Activated T-cell treated with anti-CD3 and anti-CD28 coated beads, Interleukin-2, amount 50 U/mL, for 4 hours (primary cell): ENCODE measurements at regions not wholly inside any gene's neighbourhood (a gene's known extent, or its start where the extent isn't known, plus 50 kb on each side); places are given as distances from the start of the nearest gene placed in this dataset.

ENCODE experiments used
- ATAC-seq, 2 donors: fragments of 200-7000 bp; cut with Tn5 transposase; one replicate each; pipeline ENCODE4 v1.10.0; 2021
- DNase-seq: peaks from one replicate; pipeline ENCODE4 v3.0.0-alpha.2; 2020
- H3K27me3 Mint-ChIP-seq: one replicate; pipeline ENCODE4 v1.8.0; 2021; ENCODE audit warnings: low read depth, mixed read lengths
- H3K36me3 Mint-ChIP-seq: one replicate; pipeline ENCODE4 v1.8.0; 2022; ENCODE audit warnings: mixed read lengths; ENCODE audit not compliant: insufficient read depth
- H3K4me1 Mint-ChIP-seq: one replicate; pipeline ENCODE4 v1.8.0; 2021; ENCODE audit warnings: low read depth, mixed read lengths
- H3K4me3 Mint-ChIP-seq: one replicate; pipeline ENCODE4 v1.8.0; 2021; ENCODE audit warnings: mild to moderate bottlenecking, moderate library complexity, mixed read lengths
- H3K9me3 Mint-ChIP-seq: one replicate; pipeline ENCODE4 v1.8.0; 2021; ENCODE audit warnings: mixed read lengths

DNA sequence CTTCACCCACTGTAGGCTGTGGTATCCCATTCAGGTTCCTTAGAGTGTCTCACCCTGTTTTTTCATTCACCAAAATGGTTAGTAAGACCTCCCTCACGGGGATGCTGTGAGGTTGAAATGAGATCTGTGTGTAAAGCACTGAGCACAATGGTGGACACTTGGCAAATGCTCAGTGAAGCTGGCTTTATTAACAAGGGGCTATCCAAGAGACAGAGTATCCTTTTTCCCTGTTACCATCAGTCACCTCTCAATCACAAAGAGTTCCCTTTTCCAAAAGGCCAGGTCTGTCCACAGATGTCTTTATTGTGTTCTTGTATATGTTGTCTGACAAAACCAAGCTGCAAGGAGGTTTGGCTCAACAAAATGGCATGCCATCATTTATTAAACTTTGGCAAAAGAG, 138.9 kb upstream of the RARB start:
- H3K36me3 Mint-ChIP-seq = no peaks in the 10 kb centered on the region
- ATAC-seq = no peak
- no peaks in the 10 kb centered on the region for H3K4me1 Mint-ChIP-seq
- H3K9me3 Mint-ChIP-seq = peaks cover 4% of the 10 kb centered on the region
- no peak for DNase-seq
- H3K27me3 Mint-ChIP-seq = no peaks in the 10 kb centered on the region
- H3K4me3 Mint-ChIP-seq = no peak overlapping the region

DNA sequence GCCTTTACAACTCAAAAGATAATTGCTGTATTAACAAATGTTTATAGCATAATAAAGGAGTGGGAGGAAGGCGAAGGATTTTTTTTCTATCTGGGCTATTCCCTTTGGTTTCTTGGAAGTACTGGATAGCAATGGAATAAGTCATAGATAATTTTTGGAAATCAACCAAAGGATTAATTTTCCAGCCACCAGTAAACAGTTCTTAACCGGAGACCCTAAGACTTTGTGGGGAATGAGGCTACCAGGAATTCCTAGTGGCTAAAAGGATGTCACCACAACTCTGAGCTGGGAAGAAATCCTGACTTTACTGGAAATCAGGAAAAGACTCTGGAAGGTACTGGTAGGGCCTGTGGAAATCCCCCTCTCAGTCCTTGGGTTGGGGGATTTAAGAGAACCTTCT, 138.4 kb upstream of the RARB start:
- peaks cover 4% of the 10 kb centered on the region for H3K9me3 Mint-ChIP-seq
- H3K4me3 Mint-ChIP-seq = no peak overlapping the region
- H3K36me3 Mint-ChIP-seq = no peaks in the 10 kb centered on the region
- no peaks in the 10 kb centered on the region for H3K4me1 Mint-ChIP-seq
- H3K27me3 Mint-ChIP-seq = no peaks in the 10 kb centered on the region
- no peak for ATAC-seq
- no peak for DNase-seq

DNA sequence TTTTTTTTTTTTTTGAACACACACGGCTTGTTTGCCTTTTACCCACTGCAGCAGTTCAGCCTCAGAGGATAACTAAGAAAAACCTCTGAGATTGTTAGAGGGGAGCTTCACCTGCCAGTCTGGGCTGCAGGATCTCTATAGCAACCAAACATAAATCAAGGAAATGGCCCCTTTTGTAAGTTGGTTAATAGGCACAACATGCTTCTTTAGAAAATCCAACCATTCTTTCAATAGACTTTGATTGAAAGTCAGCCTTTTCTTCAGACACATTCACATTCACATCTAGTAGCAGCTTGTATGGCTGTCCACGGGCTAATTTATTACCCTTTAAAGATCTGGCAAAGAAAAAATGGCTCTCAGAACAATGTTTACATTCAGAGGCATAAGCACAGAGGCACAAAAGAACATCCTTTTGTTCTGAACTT, 136.6 kb upstream of the RARB start:
- DNase-seq (no peak), ATAC-seq (no peak)
- H3K4me3 Mint-ChIP-seq = no peak overlapping the region
- H3K27me3 Mint-ChIP-seq = no peaks in the 10 kb centered on the region
- H3K36me3 Mint-ChIP-seq = no peaks in the 10 kb centered on the region
- H3K4me1 Mint-ChIP-seq = no peaks in the 10 kb centered on the region
- H3K9me3 Mint-ChIP-seq = peaks cover 4% of the 10 kb centered on the region

DNA sequence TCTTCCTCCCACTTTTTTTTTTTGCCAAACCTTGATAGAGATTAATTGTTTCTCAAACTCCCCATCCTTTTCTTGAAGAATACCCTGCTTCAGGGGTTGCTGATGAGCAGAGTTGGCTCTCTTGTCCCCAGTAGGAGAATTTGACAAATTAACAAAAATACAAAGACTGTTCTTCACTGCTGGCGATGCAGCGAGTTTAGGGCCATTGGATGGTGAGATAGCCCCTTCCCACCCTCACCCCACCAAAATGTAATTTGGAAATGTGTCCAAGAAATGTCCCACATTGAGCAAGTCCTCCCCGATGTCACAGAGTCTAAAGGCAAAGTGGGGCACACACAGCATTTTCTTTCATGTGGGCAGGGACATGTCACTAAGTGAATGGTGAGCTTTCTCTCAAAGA, 136.0 kb upstream of the RARB start:
- Mint-ChIP-seq H3K4me1 (no peaks in the 10 kb centered on the region), H3K36me3 (no peaks in the 10 kb centered on the region), H3K27me3 (no peaks in the 10 kb centered on the region), H3K9me3 (peaks cover 4% of the 10 kb centered on the region), H3K4me3 (no peak overlapping the region)
- ATAC-seq (no peak), DNase-seq (no peak)

DNA sequence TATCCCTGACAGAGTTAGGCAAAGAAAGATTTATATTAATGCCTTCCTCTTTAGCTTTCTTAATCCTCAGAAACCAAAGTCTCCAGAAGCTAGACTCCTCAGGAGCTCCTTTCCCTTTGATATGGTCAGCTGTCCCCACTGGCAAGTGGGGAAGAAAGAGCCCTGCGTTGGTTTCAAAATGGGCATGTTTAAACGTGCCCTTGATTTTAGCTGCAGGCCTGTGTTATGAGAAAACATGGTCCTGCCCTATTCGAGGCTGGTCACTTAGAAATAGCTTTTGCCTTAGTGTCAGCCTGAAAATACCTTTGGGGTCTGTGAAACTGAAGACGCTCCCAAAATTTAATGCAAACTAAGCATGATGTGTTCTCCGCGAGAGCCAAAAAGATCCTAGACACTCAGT, 135.5 kb upstream of the RARB start:
- no peak for DNase-seq
- Mint-ChIP-seq H3K36me3 (no peaks in the 10 kb centered on the region), H3K4me1 (no peaks in the 10 kb centered on the region), H3K9me3 (peaks cover 4% of the 10 kb centered on the region), H3K27me3 (no peaks in the 10 kb centered on the region), H3K4me3 (no peak overlapping the region)
- ATAC-seq = no peak

DNA sequence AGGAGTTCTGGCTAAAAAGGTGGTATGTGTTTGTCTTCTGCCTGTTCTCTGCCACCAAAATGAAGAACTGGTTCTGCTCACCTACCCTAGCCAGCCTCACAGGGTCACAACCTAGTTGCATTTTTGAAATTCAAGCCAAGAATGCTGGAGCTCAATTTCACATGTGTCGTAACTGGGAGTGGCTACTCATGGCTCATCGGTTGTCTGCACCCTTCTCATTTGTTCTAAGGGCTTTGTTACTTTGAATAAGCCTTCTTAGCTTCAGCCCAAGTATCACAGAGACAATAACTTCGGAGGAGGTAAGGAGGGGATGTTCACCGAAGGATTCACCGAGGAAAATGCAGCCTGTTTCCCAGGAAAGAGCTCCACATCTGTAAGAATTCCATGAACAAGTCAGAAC, 134.3 kb upstream of the RARB start:
- H3K27me3 Mint-ChIP-seq = no peaks in the 10 kb centered on the region
- H3K9me3 Mint-ChIP-seq = peaks cover 2% of the 10 kb centered on the region
- no peak overlapping the region for H3K4me3 Mint-ChIP-seq
- no peaks in the 10 kb centered on the region for H3K4me1 Mint-ChIP-seq
- ATAC-seq (no peak), DNase-seq (no peak)
- H3K36me3 Mint-ChIP-seq = no peaks in the 10 kb centered on the region

DNA sequence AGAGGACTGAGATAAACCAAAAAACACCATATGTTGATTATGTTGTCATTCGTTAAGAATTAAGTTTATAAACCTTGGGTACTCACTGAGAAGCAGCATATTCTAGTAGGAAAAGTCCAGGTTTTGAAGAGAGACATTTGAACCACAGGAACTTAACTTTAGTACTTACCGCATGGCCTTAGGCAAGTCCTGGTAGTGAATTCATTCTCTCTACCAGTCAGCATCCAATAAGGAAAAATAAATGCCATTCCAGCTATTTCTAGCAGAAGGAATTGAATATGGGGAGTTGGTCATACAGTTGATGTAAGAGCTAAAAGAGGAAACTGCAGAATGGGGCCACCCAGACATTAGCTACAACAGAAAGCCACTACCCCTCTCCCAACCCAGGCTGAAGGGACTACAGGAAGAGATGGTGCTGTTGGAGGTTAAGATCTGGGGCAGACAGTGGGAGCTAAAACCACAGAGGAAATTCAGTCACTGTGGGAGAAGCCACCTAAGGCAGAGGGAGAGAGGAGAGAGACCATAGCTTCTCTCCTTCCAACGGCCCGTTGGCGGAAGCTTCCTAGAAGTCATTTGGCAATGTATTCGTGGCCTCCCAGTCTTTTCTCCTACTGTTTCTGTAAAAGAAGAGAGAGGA, 133.8 kb upstream of the RARB start:
- Mint-ChIP-seq H3K36me3 (no peaks in the 10 kb centered on the region), H3K27me3 (no peaks in the 10 kb centered on the region), H3K4me1 (no peaks in the 10 kb centered on the region), H3K4me3 (no peak overlapping the region), H3K9me3 (no peaks in the 10 kb centered on the region)
- ATAC-seq (no peak), DNase-seq (no peak)

DNA sequence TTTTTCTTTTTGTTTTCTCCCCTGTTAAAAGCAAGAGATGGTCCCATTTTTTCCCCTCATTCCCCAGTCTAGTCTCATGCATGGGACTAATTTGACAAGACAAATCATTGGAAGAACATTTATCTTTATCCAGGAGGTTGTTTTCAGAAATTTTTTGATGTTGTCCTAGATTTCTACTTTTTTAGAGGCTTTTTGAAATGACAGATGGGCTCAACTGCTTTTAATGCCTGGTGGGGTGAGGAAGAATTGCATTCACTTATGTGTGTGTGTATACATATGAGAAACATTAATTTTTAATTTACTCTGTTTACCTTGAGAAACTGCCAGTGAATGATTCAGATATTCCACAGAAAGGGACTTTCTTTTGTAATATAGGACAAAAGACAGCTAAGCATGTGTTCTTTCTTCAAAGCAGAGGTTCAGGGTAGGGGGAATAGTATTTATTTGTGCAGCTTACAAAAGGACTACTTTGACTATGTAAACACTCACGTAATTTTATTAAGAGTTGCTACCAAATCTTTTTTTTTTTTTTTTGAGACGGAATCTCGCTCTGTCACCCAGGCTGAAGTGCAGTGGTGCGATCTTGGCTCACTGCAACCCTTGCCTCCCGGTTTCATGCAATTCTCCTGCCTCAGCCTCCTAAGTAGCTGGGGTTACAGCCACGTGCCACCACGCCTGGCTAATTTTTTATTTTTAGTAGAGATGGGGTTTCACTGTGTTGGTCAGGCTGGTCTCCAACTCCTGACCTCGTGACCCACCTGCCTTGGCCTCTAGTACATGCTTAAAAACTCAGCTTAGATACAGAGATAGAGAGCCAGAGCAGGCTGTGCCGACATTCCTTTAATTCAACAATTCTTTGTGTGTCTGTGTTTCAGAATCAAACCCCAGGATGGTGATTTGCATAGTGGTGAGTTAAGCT, 130.1 kb upstream of the RARB start:
- Mint-ChIP-seq H3K9me3 (no peaks in the 10 kb centered on the region), H3K4me1 (no peaks in the 10 kb centered on the region), H3K36me3 (no peaks in the 10 kb centered on the region), H3K27me3 (no peaks in the 10 kb centered on the region), H3K4me3 (no peak overlapping the region)
- ATAC-seq (no peak), DNase-seq (no peak)

DNA sequence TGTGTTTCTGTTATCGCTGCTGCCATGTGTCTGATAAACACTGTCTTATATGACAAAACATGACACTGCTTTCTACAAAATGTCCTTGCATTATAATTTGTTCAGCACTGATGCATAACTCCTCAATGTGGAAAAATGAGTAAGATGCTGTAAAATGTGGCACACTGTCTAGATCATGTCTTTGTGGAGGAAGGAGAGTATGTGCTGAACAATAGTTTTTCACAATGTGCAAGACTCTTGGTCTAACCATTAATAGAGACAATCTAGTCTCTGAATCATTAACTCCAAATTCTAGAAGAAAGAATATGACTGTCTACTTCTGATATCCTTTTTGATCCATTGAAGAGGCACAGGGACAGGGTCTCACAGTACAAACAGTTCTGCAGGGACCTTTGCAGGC, 127.9 kb upstream of the RARB start:
- Mint-ChIP-seq H3K4me1 (no peaks in the 10 kb centered on the region), H3K36me3 (no peaks in the 10 kb centered on the region), H3K9me3 (no peaks in the 10 kb centered on the region), H3K27me3 (no peaks in the 10 kb centered on the region), H3K4me3 (no peak overlapping the region)
- ATAC-seq (no peak), DNase-seq (no peak)

DNA sequence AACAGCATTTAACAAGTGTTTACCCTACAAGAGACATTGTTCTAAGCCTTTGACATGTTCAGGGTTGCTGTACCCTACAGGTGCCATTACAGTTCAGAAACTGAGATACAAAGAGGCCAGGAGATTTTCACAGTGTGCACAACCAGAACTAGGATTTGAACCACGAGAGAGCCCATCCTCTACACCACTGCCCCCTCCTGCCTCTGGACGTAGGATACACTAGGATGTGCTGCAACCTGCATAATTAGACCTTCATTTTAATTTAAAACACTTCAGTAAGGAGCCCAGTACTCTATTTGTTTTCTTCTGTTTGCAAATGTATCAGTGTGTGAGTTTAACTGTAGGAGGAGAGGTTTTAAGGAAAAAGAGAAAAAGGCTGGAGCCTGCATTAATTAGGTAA, 123.1 kb upstream of the RARB start:
- no peak for DNase-seq
- H3K4me3 Mint-ChIP-seq = no peak overlapping the region

DNA sequence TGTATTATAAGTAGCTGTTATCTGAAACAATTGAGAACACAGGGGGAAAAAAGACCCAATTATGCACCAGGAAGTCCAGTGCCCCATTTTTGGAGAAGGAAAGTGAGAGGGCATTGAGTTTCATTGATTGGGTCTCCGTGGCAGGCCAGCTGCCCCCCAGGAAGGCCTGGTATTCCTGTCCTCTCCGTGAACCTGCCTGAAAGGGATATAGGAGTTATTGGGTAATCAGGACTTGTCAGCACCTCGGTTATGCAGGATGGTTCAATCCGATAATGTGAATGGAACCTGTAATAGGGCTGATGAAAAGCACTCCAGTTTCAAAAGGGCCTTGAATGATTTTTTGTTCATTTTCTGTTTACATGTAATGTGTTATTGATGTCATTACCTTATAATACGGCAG, 122.0 kb upstream of the RARB start:
- DNase-seq = no peak
- no peak for ATAC-seq
- Mint-ChIP-seq H3K27me3 (no peaks in the 10 kb centered on the region), H3K4me3 (no peak overlapping the region), H3K9me3 (no peaks in the 10 kb centered on the region), H3K36me3 (no peaks in the 10 kb centered on the region), H3K4me1 (no peaks in the 10 kb centered on the region)

More for the DNA sequence above, 123.1 kb upstream of the RARB start:
- Mint-ChIP-seq H3K4me1 (no peaks in the 10 kb centered on the region), H3K9me3 (no peaks in the 10 kb centered on the region), H3K36me3 (no peaks in the 10 kb centered on the region), H3K27me3 (no peaks in the 10 kb centered on the region)
- no peak for ATAC-seq

DNA sequence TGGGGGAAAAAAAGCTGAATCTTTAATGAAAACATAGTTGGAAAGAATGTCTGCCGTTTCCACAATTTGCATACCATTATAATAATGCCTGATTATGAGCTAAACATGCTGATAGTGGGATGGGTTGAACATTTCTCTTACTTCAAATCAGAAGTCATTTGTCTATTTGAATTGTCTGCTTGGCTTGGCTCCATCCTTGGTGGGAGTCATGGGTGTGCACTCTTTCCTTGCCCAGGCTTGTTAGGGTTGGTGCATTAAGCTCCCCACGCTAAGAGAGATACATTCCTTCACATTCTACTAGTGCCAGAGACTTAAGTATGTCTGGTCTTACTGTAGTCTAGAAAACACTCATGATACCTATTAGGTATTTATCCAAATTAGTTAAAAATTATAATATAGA, 121.4 kb upstream of the RARB start:
- Mint-ChIP-seq H3K4me3 (no peak overlapping the region), H3K27me3 (no peaks in the 10 kb centered on the region), H3K4me1 (no peaks in the 10 kb centered on the region), H3K36me3 (no peaks in the 10 kb centered on the region), H3K9me3 (peaks cover under 1% of the 10 kb centered on the region)
- DNase-seq (no peak), ATAC-seq (no peak)

DNA sequence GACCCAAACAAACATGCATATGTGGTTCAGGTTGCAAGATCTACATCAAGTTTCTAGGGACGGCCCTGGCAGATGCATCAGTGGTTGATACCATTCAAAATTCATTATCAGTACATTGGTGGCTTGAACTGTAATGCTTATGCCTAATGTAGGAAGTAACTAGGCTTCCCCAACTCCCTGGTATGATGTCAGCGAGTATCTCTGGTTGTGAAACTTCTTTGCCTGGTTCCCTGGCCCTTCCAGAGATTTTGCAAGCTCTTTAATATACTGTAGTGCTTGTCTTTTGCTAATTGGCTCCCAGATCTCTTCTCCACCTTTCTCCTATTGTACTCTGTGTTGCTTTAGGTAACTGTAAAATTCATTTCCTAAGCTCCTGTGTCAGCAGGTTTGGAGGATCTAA, 114.8 kb upstream of the RARB start:
- Mint-ChIP-seq H3K4me3 (no peak overlapping the region), H3K36me3 (no peaks in the 10 kb centered on the region), H3K9me3 (peaks cover 4% of the 10 kb centered on the region), H3K4me1 (no peaks in the 10 kb centered on the region), H3K27me3 (no peaks in the 10 kb centered on the region)
- ATAC-seq (no peak), DNase-seq (no peak)

DNA sequence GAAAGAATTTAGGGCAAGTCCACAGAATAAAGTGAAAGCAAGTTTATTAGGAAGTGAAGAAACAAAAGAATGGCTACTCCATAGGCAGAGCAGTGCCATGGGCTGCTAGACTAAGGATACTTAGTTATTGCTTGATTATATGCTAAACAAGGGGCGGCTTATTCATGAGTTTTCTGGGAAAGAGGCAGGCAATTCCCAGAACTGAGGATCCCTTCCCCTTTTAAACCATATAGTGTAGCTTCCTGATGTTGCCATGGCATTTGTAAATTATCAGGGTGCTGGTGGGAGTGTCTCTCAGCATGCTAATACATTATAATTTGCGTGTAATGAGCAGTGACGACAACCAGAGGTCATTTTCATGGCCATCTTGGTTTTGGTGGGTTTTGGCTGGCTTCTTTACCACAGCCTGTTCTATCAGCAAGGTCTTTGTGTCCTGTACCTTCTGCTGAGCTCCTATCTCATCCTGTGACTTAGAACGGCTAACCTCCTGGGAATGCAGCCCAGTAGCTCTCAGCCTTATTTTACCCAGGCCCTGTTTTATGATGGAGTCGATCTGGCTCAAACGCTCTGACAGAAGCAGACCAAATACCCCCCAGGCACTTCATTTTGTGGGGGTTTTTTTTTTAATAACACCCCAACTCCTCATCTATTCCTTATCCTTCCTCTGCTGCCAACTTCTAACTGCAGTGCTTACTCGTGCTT, 103.0 kb upstream of the RARB start:
- no peak for DNase-seq
- Mint-ChIP-seq H3K9me3 (peaks cover 19% of the 10 kb centered on the region), H3K27me3 (no peaks in the 10 kb centered on the region), H3K36me3 (no peaks in the 10 kb centered on the region), H3K4me1 (no peaks in the 10 kb centered on the region), H3K4me3 (no peak overlapping the region)
- no peak for ATAC-seq

DNA sequence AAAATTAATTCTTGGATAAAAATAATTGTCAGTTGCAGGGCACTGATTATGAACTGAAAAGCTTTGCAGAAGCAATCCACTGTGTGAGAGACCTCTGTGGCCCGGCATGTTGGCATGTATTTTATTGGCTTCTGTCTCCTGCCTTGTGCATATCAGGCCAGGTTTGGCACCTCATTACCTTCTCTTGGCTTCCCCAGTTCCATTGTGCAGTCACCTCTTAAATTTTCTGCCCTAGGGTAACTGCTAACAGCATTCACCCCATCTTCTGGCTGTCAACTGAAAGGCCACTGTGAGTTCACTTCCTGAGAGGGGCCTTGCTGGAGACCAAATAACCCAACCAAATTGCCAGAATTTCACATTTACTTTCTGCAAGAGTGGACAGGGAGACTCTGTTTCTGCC, 92.7 kb upstream of the RARB start:
- DNase-seq = no peak
- Mint-ChIP-seq H3K9me3 (no peaks in the 10 kb centered on the region), H3K4me1 (no peaks in the 10 kb centered on the region)

More for the DNA sequence above, 92.7 kb upstream of the RARB start:
- no peaks in the 10 kb centered on the region for H3K36me3 Mint-ChIP-seq
- ATAC-seq = no peak
- H3K4me3 Mint-ChIP-seq = no peak overlapping the region
- H3K27me3 Mint-ChIP-seq = no peaks in the 10 kb centered on the region
